Testis (tissue), 2 donors: ENCODE measurements at regions not wholly inside any gene's neighbourhood (a gene's known extent, or its start where the extent isn't known, plus 50 kb on each side); places are given as distances from the start of the nearest gene placed in this dataset.

ENCODE experiments used
- DNase-seq: peaks from one replicate; pipeline ENCODE4 v3.0.0-alpha.2; 2019
- H3K27ac ChIP-seq, 2 donors: fragments of 200-600 bp; sonication (generic); one replicate each; pipeline ENCODE4 v1.5.1; 2019
- H3K27me3 ChIP-seq: fragments of 200-600 bp; sonication (generic); one replicate; pipeline ENCODE4 v1.5.1; 2019
- H3K36me3 ChIP-seq: fragments of 200-600 bp; sonication (generic); one replicate; pipeline ENCODE4 v1.5.1; 2017; ENCODE audit warnings: low read depth; ENCODE audit errors: missing control alignments
- H3K4me1 ChIP-seq: fragments of 200-600 bp; sonication (generic); one replicate; pipeline ENCODE4 v1.5.1; 2019
- H3K4me3 ChIP-seq, 2 donors: fragments of 200-600 bp; sonication (generic); one replicate each; pipeline ENCODE4 v1.5.1; 2017 to 2019
- H3K9me3 ChIP-seq: fragments of 200-600 bp; sonication (generic); one replicate; pipeline ENCODE4 v1.5.1; 2017
- POLR2A ChIP-seq: fragments of 450-650 bp; IDR thresholded peaks from one replicate; pipeline ENCODE4 v1.6.1; 2017; ENCODE audit warnings: antibody characterized with exemption, mild to moderate bottlenecking, moderate library complexity
- WGBS, 2 donors: methylation state at CpG; one replicate each; pipeline ENCODE4 v1.1.5; 2018; 5-methylcytosine and 5-hydroxymethylcytosine counted together
- intact Hi-C: fragments of 100-400 bp; cut with DNase I; formaldehyde crosslinking; loops from one replicate; pipeline ENCODE4 v1.15.1; 2023; ENCODE audit warnings: low total_unique reads
- TF ChIP-seq, protein P1 (sequence below), 3 experiments: fragments of 450-650 bp in 2 of 3; fragments of 200-600 bp in 1 of 3; sonication (generic) in 1 of 3; IDR thresholded peaks; one replicate each; pipeline ENCODE4 v1.5.1; 2016 to 2019; ENCODE audit warnings: antibody characterized with exemption in 3 of 3, mild to moderate bottlenecking in 2 of 3, moderate library complexity in 1 of 3

DNA sequence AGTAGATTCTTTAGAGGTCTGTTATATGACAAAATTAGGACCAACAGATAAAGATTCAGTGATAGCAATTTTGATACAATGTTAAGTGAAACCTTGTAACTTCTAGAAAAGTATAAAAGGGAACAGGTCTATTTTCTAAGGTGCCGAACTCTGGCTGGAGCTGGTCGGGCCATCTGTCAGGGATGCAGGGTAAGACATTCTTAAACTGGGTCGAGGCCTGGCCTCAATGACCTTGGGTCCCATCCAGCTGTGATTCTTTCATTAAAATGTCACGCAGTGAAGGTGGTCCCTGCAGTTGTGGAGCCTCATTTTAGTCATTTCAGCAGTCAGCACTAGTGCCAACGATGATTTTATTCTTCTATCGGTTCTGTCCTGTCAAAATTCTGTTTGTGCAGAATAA is 271.9 kb upstream of the SPRY2 start:
- 41 to 43% methylated on average over 6 of the region's 6 CpGs for WGBS, 2 donors
- Histone ChIP-seq H3K4me3 (no peak overlapping the region), H3K4me1 (peaks cover 10% of the 10 kb centered on the region), H3K9me3 (no peaks in the 10 kb centered on the region), H3K36me3 (no peaks in the 10 kb centered on the region), H3K27ac (peak overlapping the region in 1 of 2 donors; percentile 28), H3K27me3 (no peaks in the 10 kb centered on the region)
- no peak for DNase-seq
- intact Hi-C loops: no loop called here
- TF ChIP-seq POLR2A: no peak
- TF ChIP-seq, protein P1, sequence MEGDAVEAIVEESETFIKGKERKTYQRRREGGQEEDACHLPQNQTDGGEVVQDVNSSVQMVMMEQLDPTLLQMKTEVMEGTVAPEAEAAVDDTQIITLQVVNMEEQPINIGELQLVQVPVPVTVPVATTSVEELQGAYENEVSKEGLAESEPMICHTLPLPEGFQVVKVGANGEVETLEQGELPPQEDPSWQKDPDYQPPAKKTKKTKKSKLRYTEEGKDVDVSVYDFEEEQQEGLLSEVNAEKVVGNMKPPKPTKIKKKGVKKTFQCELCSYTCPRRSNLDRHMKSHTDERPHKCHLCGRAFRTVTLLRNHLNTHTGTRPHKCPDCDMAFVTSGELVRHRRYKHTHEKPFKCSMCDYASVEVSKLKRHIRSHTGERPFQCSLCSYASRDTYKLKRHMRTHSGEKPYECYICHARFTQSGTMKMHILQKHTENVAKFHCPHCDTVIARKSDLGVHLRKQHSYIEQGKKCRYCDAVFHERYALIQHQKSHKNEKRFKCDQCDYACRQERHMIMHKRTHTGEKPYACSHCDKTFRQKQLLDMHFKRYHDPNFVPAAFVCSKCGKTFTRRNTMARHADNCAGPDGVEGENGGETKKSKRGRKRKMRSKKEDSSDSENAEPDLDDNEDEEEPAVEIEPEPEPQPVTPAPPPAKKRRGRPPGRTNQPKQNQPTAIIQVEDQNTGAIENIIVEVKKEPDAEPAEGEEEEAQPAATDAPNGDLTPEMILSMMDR (IDR thresholded peaks at IDR 0.05): no peak

DNA sequence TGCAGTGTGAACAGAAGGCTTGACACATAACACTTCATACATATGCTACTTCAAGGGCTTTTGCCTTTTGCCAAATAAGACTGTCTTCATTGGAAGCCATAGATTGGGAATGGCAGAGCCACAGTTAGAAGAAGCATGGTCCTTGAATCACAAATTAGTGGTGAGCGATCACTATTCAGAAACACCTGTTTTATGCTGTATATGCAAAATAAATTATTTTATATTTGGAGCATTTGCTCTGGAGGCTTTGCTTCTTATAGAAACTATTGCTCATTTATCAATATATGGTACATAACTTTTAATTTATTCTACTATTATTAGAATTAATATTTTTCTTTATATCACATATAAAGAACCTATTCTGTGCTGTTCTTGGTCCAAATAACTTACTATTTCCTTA is 270.4 kb upstream of the SPRY2 start:
- Histone ChIP-seq H3K36me3 (no peaks in the 10 kb centered on the region), H3K9me3 (no peaks in the 10 kb centered on the region), H3K4me1 (peaks cover 10% of the 10 kb centered on the region), H3K27ac (peak overlapping the region in 1 of 2 donors; percentile 66), H3K4me3 (no peak overlapping the region), H3K27me3 (no peaks in the 10 kb centered on the region)
- DNase-seq: no peak
- 96 to 100% methylated on average over 1 of the region's 1 CpG for WGBS, 2 donors
- TF ChIP-seq, protein P1 (IDR thresholded peaks at IDR 0.05): no peak
- TF ChIP-seq POLR2A: no peak
- intact Hi-C loops: no loop called here

DNA sequence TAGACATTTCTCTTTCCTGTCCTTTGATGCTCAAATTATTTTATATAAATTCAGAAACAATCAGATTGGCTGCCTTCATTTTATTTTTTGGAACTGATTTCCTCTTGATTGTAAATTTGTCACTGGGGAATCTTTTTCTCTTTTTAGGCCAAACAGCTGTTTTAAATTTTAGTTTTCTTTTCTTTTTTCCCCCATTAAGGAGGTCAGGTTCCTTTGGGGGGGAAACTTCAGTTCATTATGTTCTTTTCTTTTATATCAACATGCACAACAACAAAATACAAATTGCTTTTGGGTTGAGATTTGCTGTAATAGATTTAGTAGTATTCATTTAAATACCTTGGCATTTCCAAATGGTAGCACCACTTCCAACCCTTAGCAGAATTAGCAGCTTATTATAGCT is 264.8 kb upstream of the SPRY2 start:
- Histone ChIP-seq H3K27ac (peak overlapping the region in 1 of 2 donors; percentile 70), H3K36me3 (no peaks in the 10 kb centered on the region)

DNA sequence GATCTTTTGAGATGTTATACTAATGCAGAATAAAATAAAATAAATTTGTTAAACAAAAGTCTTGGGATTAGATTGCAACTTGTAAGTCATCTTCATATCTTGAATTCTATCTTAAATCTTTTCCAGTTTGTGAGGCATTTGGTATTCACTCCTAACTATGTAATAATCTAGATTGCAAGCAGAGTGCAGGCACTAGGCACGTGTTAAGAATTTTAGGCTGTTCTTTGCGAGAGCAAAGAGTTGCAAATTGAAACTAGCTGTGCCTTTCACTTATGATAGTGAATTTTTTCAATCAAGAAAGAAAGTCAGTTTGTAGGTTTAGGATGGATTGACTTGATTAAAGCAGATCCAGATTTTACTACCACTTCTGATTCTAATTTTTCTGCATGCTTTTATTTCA is 264.1 kb upstream of the SPRY2 start:
- WGBS, 2 donors: 59 to 70% methylated on average over 2 of the region's 2 CpGs
- Histone ChIP-seq H3K27ac (peak overlapping the region in 1 of 2 donors; percentile 60), H3K27me3 (no peaks in the 10 kb centered on the region), H3K9me3 (no peaks in the 10 kb centered on the region), H3K4me3 (no peak overlapping the region), H3K36me3 (no peaks in the 10 kb centered on the region), H3K4me1 (no peaks in the 10 kb centered on the region)
- no peak for TF ChIP-seq POLR2A
- TF ChIP-seq, protein P1 (IDR thresholded peaks at IDR 0.05): no peak
- intact Hi-C loops: no loop called here
- no peak for DNase-seq

More for the DNA sequence above, 264.8 kb upstream of the SPRY2 start:
- Histone ChIP-seq H3K27me3 (no peaks in the 10 kb centered on the region), H3K4me3 (no peak overlapping the region), H3K4me1 (no peaks in the 10 kb centered on the region), H3K9me3 (no peaks in the 10 kb centered on the region)
- TF ChIP-seq, protein P1 (IDR thresholded peaks at IDR 0.05): no peak
- no peak for TF ChIP-seq POLR2A
- intact Hi-C loops: no loop called here
- no peak for DNase-seq

DNA sequence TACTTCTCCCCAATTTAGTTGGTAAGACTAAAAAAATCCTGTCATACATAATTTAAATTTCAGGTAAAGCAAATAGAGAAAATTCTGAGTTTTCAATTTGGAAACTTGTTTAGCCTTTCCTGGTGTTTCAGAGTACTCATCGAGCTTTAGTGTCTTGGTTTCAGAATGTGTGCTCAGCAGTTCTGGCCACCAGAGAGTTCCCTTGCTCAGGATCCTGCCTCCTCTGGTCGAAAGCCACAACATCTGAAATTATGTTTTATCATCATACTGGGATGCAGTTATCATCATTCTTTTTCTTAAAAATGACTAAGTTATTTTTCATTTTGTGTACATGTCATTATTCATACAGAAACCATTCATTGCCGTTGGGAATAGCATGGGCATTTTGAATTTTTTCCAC is 263.2 kb upstream of the SPRY2 start:
- peak overlapping the region in 1 of 2 donors; percentile 60 for H3K27ac ChIP-seq
- 57 to 65% methylated on average over 3 of the region's 3 CpGs for WGBS, 2 donors

More for the DNA sequence above, 263.2 kb upstream of the SPRY2 start:
- intact Hi-C loops: no loop called here
- H3K4me3 ChIP-seq: no peak overlapping the region
- DNase-seq: peak; percentile 38
- TF ChIP-seq, protein P1 (IDR thresholded peaks at IDR 0.05): no peak
- no peaks in the 10 kb centered on the region for H3K27me3 ChIP-seq
- no peaks in the 10 kb centered on the region for H3K4me1 ChIP-seq
- no peaks in the 10 kb centered on the region for H3K9me3 ChIP-seq
- no peaks in the 10 kb centered on the region for H3K36me3 ChIP-seq
